Stimulated activated CD8-positive, alpha-beta memory T cell treated with anti-CD3 and anti-CD28 coated beads, Interleukin-4, amount 100 ng/mL, for 1 hour (primary cell): ENCODE measurements at regions not wholly inside any gene's neighbourhood (a gene's known extent, or its start where the extent isn't known, plus 50 kb on each side); places are given as distances from the start of the nearest gene placed in this dataset.

Experiments used
- DNase-seq, 2 donors: peaks; one replicate each; pipeline ENCODE4 v3.0.0-alpha.2; 2020; ENCODE audit warnings: low read depth in 2 of 2, low spot score in 1 of 2

- no peak for DNase-seq
Observed at GRCh38 chr17:65407017-65407416, 154.4 kb downstream of the AXIN2 start.

DNA sequence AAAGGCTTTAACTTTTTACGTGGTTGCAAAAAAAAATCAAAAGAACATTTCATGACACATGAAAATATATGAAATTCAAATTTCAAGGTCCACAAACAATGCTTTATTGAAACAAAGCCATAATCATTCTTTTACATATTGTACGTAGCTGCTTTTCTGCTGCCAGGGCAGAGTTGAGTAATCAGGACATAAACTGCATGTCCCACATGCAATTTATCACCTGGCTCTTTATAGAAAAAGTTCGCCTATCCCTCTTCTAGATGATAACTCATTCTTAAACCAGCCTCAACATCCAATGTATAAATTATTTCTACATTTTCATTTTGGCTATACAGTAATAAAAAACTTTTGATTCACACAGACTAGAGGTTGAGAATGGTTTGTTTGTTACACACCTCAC lies 154.9 kb downstream of the AXIN2 start:
- no peak for DNase-seq

DNA sequence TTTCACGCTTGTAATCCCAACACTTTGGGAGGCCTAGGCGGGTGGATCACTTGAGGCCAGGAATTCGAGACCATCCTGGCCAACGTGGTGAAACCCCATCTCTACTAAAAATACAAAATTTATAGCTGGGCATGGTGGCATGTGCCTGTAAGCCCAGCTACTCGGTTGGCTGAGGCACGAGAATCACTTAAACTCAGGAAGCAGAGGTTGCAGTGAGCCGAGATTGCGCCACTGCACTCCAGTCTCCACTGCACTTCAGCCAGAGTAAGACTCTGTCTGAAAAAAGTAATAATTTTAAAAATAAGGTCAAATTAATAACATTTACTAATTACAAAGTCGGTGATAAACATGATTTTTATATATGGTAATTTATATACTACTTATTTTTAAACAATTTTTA lies 155.9 kb downstream of the AXIN2 start:
- DNase-seq: no peak

DNA sequence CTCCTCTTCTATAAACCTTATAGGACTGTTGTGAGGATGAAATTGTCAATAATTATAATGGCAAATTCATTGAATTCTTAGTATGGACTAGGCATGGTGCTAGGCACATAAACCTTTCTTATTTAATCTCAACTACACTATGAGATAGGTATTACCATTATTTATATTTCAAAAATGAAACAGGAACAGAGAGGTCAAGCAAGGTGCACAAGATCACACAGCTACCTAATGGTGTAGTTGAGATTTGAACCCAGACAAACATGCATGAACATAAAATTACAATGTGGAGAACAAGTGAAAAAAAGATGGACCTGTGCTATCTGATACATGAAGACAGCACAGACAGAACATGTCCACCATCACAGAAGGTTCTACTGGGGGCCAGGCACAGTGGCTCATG lies 156.7 kb downstream of the AXIN2 start:
- no peak for DNase-seq

DNA sequence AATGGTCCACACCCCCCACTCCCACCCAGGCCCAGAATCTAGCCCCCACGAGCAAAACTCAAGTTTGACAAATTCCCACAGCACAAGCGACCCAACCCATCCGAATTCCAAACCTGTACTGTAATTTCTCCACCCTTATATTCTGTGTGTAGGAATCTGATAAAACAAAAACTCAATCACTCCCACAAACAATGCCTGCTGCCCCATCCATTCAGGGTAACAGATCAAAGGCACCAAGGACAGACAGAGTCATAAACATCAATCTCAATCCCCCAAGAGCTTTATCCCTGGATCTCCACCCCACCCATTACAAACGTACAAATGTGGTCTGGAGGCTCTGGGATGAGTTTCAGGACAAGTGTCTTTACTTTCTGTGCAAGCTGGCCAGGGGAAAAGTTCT lies 157.8 kb downstream of the AXIN2 start:
- DNase-seq: no peak

- no peak for DNase-seq
Observed at GRCh38 chr17:65402513-65403496, 158.6 kb downstream of the AXIN2 start.

DNA sequence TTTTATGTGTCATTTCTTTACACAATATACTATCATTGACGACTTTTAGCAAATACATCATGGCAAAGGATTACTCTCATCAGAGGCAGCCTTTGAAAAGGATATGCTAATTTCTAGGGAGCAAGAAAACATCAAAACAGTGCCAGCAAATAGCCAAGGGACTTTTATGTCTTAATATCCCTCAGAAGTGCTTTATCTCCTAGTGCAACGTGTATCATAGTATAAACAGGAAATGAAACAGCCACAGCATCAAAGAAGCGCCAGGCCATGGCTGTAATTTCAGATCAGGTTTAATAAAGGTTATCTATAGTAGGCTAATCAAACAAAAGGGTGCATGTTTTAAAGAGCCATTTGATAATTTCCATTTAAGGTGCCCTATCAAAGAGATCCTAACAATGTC lies 159.9 kb downstream of the AXIN2 start:
- no peak for DNase-seq

DNA sequence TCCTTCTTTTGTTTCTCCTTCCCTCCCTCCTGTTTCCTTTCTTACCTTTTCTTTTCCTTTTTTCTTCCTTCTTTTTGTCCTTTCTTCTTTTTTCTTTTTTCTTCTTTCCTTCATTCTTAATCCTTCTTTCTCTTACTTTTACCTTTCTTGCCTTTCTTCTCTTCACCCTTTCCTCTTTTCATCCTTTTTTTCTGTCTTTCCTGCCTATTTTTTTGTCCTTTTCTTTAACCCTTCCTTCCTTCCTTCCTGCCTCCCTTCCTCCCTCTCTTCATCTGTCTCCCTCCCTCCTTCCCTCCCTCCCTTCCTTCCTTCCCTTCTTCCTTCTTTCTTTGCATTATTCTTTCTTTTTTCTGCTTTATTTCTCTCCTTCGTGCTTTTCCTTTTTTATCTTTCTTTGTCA lies 160.7 kb downstream of the AXIN2 start:
- DNase-seq: no peak

DNA sequence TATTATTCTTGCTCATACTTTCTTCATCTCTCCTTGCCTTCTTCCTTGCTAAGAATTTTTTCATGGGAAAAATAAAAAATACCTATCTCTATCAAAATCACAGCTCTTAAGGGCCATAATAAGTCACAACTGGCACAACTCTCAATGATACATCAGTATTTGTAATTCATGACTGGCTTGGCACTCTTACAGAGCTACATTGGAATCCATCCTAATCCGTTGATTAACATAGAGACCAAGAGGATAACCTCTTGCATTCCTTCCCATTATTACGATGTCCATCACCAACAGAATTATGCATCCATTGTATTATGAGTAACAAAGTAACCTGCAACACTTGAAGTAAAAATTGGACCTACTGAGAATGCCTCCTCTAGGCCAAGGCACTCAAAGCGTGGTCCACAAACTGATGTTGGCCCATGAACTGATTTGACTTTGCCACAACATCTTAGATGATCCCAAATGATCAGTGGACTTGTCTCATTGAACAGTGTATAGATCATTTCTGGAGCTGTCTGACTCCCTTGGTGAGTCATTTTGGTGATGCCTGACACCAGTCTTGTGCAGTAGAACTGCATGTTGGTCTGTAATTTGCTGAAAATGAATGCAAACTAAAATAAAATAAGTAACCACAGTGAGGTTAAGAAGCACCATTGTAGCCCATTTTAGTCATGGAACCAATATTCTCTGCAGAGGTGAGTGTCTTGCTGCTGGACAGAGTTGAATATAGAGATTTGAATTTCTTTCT lies 163.2 kb downstream of the AXIN2 start:
- no peak for DNase-seq

DNA sequence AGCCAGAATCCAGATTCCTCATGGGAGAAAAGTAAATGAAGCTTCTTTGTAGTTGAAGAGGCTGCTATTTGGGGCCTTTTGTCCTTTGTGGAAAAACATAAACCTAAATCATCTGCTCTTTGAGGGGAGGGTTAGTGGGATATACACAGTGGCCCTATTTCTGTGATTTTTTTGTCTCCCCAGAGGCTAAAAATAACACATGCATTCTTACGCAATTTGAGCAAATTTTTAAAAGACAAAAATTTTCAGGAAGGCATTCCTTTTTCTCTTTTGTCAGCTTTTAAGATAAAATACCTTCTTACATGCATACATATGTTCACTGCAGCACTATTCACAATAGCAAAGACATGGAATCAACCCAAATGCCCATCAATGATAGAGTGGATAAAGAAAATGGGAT lies 165.5 kb downstream of the AXIN2 start:
- DNase-seq: no peak

- DNase-seq: no peak
Observed at GRCh38 chr17:65394811-65395472, 166.5 kb downstream of the AXIN2 start.

DNA sequence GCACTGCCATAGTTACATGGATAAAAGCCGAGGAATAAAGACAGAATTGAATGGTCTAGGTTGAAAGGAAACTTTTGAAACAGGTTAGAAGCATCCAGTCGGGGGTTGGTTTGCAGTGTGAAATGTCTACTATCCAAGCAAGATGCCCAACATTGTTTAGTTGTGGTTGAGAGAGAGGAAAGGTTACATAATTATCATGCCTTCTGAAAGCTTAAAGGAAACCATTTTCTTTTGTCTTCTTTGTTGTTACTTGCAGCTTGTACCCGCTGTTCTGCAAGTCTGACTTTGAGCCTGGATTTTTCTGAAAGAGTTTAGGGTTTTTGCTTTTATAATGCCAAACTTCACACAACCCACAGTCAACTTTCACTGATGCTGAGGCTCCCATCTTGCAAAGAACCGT lies 167.9 kb downstream of the AXIN2 start:
- DNase-seq: no peak

DNA sequence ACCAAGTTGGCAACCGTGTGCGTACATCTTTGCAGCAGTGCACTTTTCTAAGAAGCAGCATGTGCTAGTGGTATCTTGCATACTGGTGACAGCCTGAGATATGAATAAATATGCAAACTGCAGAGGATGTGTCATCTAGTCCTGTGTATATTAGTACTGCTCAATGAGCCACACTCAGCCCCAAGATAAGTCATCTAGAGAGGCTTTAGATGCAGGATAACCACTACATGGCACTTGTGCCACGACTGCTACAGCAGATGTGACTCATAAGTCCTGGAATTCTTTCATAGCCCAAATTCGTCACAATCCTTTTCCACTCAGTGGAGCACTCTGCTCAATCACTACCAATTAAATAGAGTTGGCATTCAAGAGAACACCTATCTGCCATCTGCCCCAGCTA lies 171.5 kb downstream of the AXIN2 start:
- no peak for DNase-seq

- no peak for DNase-seq
Observed at GRCh38 chr17:65389426-65389825, 172.0 kb downstream of the AXIN2 start.

DNA sequence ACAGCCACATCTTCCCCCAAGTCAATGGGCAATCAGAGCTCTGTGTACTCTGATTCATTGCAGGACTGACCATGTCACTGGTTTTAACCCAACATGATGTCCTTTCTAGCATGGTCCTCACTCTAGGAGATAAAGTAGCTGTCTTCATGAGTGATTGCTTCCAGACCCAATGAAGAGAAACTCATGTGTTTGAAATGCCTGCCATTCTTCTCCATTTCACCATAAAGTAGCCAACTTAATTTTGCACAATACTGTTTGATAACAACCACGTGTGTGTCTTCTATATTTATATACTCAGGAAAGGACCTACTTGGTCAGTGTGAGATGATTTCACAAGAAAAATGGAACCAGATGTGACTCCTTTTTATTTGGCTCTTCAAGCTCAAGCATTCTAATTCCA lies 172.5 kb downstream of the AXIN2 start:
- no peak for DNase-seq

DNA sequence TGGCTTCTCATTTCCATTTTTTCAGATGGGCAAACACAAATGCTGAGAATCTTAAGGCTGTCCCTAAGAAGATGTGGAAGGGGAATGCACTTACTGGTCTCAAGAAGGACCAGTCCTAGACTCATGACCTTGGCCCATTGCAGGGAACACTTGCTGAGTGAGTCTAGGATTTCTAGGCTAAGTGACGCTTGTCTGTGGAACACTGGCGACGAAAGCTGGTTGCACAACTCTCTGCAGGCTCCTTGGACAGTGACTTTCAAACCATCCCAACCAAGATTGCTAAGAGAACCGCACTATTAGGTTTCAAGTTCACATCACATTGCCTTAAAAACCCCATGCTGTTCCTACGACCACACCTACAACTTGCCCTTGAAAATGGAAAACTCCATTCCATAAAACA lies 174.1 kb downstream of the AXIN2 start:
- DNase-seq: no peak

GRCh38 chr17:65385726-65386125 lies 175.7 kb downstream of the AXIN2 start:
- no peak for DNase-seq

DNA sequence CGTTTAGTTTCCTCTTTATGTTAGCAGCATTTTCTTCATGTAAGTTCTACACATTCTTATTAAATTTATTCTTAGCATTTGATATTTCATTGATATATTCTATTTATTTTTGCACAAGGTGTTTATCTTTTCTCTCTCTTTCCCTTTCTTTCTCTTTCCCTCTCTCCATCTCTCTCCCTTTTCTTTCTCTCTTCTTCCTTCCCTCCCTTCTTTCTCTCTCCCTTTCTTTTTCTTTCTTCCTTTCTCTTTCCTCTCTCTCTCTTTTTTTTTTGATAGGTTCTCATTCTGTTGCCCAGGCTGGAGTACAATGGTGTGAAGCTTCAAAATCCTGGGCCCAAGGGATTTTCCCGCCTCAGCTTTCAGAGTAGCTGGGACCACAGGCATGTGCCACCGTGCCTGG lies 176.4 kb downstream of the AXIN2 start:
- DNase-seq: no peak

- no peak for DNase-seq
Observed at GRCh38 chr17:65381152-65381551, 180.3 kb downstream of the AXIN2 start.

GRCh38 chr17:65374966-65375365 lies 186.5 kb downstream of the AXIN2 start:
- no peak for DNase-seq

DNA sequence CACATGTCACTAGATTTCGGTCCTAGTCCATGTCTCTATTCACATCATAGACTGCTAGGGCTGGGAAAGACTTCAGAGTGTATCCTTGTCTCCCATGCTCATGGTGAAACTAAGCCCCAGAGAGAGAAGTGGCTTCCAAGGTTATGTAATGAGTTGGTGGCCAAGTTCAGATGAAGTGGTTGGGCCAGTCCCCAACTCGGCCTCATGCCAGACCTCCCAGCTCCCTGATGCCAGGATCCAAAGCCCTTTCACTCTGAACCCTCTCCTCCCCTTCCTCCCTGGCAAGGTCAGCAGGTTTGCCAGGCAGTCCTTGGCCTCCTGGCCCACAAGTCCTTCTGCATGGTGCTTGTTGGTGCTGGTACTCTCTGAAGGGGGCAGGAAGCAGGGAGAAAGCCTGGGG lies 189.7 kb downstream of the AXIN2 start:
- DNase-seq: no peak

- DNase-seq: no peak
Observed at GRCh38 chr17:65370669-65371131, 190.7 kb downstream of the AXIN2 start.
